ENCODE measurements at regions not wholly inside any gene's neighbourhood (a gene's known extent, or its start where the extent isn't known, plus 50 kb on each side); places are given as distances from the start of the nearest gene placed in this dataset.

GRCh38 chr3:162436826-162437225 lies 940.2 kb downstream of the OTOL1 start:
- Histone ChIP-seq H4K20me1 (ENCODE audit: insufficient read depth) (no peaks in the 10 kb centered on the region), H3K4me3 (replicated peaks in 1 of 2; ENCODE audit: low read depth in 1 of 2, low read length in 2 of 2) (no peak overlapping the region), H3K9me2 (ENCODE audit: insufficient read depth) (no peaks in the 10 kb centered on the region), H3K4me2 (ENCODE audit: low read length) (no peak overlapping the region), H3K27ac (ENCODE audit: low read depth, low read length) (no peak overlapping the region), H3K9ac (ENCODE audit: low read length) (no peak overlapping the region), H3K27me3 (ENCODE audit: insufficient read depth, low read length) (no peaks in the 10 kb centered on the region), H2AFZ (ENCODE audit: low read depth, low read length, poor library complexity, severe bottlenecking) (no peak overlapping the region), H3K79me2 (ENCODE audit: insufficient read depth, low read length) (no peaks in the 10 kb centered on the region), H3K36me3 (ENCODE audit: control insufficient read depth in 1 of 2, insufficient read depth in 2 of 2, low read length in 2 of 2) (no peaks in the 10 kb centered on the region), H3K4me1 (ENCODE audit: control insufficient read depth in 1 of 2, insufficient read depth in 2 of 2, low read length in 2 of 2) (no peaks in the 10 kb centered on the region), H3K9me3 (ENCODE audit: control insufficient read depth in 1 of 2, insufficient read depth in 1 of 2, low read depth in 1 of 2, low read length in 2 of 2) (no peaks in the 10 kb centered on the region)
- TF ChIP-seq FOSL1 (IDR thresholded peaks at IDR 0.05; ENCODE audit: low read depth): no peak
- no peak for TF ChIP-seq MAX (IDR thresholded peaks at IDR 0.05)
- no peak for TF ChIP-seq CTCF (IDR thresholded peaks at IDR 0.05 in 2 of 3, conservative IDR thresholded peaks at IDR 0.05 in 1 of 3; ENCODE audit: borderline replicate concordance in 1 of 3, insufficient read depth in 1 of 3, low read depth in 2 of 3, low read length in 2 of 3)
- DNase-seq (ENCODE audit: low read depth, low spot score): no peak
- no peak for ATAC-seq
- intact Hi-C loops (cut with micrococcal nuclease): no loop called here
- BruUV-seq (replicated peaks): no TSS peak
- ChIA-PET POLR2A (no interaction called here), RAD21 (ENCODE audit: low non-redundant PET in 1 of 2, low total read pairs in 2 of 2, uncharacterized antibody in 2 of 2, unreplicated experiment in 2 of 2) (no interaction called here), CTCF (no interaction called here)

GRCh38 chr3:162437480-162437879 lies 940.9 kb downstream of the OTOL1 start:
- BruUV-seq (replicated peaks): no TSS peak
- Histone ChIP-seq H3K4me2 (ENCODE audit: low read length) (no peak overlapping the region), H3K4me3 (replicated peaks in 1 of 2; ENCODE audit: low read depth in 1 of 2, low read length in 2 of 2) (no peak overlapping the region), H3K36me3 (ENCODE audit: control insufficient read depth in 1 of 2, insufficient read depth in 2 of 2, low read length in 2 of 2) (no peaks in the 10 kb centered on the region), H3K9ac (ENCODE audit: low read length) (no peak overlapping the region), H3K9me2 (ENCODE audit: insufficient read depth) (no peaks in the 10 kb centered on the region), H3K27me3 (ENCODE audit: insufficient read depth, low read length) (no peaks in the 10 kb centered on the region), H3K27ac (ENCODE audit: low read depth, low read length) (no peak overlapping the region), H2AFZ (ENCODE audit: low read depth, low read length, poor library complexity, severe bottlenecking) (no peak overlapping the region), H3K79me2 (ENCODE audit: insufficient read depth, low read length) (no peaks in the 10 kb centered on the region), H3K9me3 (ENCODE audit: control insufficient read depth in 1 of 2, insufficient read depth in 1 of 2, low read depth in 1 of 2, low read length in 2 of 2) (no peaks in the 10 kb centered on the region), H3K4me1 (ENCODE audit: control insufficient read depth in 1 of 2, insufficient read depth in 2 of 2, low read length in 2 of 2) (no peaks in the 10 kb centered on the region), H4K20me1 (ENCODE audit: insufficient read depth) (no peaks in the 10 kb centered on the region)
- POLR2A ChIA-PET: no interaction called here
- DNase-seq (ENCODE audit: low read depth, low spot score): no peak
- RAD21 ChIA-PET (ENCODE audit: low non-redundant PET in 1 of 2, low total read pairs in 2 of 2, uncharacterized antibody in 2 of 2, unreplicated experiment in 2 of 2): no interaction called here
- ATAC-seq: no peak
- TF ChIP-seq ATF3 (IDR thresholded peaks at IDR 0.05): no peak
- TF ChIP-seq ELF1 (IDR thresholded peaks at IDR 0.05; ENCODE audit: borderline replicate concordance, low read depth): no peak
- no peak for TF ChIP-seq POLR2A (IDR thresholded peaks at IDR 0.05; ENCODE audit: borderline replicate concordance, extremely low read depth, insufficient read depth, insufficient read length)
- TF ChIP-seq CBX3 (IDR thresholded peaks at IDR 0.05; ENCODE audit: low read depth): no peak
- TF ChIP-seq SIN3A (IDR thresholded peaks at IDR 0.05; ENCODE audit: low read depth): no peak
- TF ChIP-seq EZH2 (IDR thresholded peaks at IDR 0.05): no peak
- no peak for TF ChIP-seq ZBTB33 (IDR thresholded peaks at IDR 0.05; ENCODE audit: extremely low read depth, insufficient replicate concordance, low read length)
- TF ChIP-seq RAD21 (IDR thresholded peaks at IDR 0.05; ENCODE audit: low read depth): no peak
- no peak for TF ChIP-seq REST (IDR thresholded peaks at IDR 0.05; ENCODE audit: low read depth)
- no peak for TF ChIP-seq JUND (IDR thresholded peaks at IDR 0.05)
- CTCF ChIA-PET: no interaction called here
- intact Hi-C loops (cut with micrococcal nuclease): no loop called here

All from HCT116 (cell line).